LNCaP clone FGC (cell line): ENCODE measurements at regions not wholly inside any gene's neighbourhood (a gene's known extent, or its start where the extent isn't known, plus 50 kb on each side); places are given as distances from the start of the nearest gene placed in this dataset.

Experiments used
- DNase-seq: peaks from one replicate; pipeline ENCODE4 v3.0.0-alpha.2; 2011; ENCODE audit warnings: low read depth
- H3K4me3 ChIP-seq: 2 replicates; pipeline ENCODE4 v1.5.1; 2011; ENCODE audit warnings: mild to moderate bottlenecking, low read depth, low read length, control low read depth
- TF ChIP-seq, protein P1 (sequence below): IDR thresholded peaks from 2 replicates; pipeline ENCODE4 v1.5.1; 2012; ENCODE audit warnings: mild to moderate bottlenecking; ENCODE audit not compliant: control insufficient read depth, insufficient read depth; ENCODE audit errors: extremely low read depth

DNA sequence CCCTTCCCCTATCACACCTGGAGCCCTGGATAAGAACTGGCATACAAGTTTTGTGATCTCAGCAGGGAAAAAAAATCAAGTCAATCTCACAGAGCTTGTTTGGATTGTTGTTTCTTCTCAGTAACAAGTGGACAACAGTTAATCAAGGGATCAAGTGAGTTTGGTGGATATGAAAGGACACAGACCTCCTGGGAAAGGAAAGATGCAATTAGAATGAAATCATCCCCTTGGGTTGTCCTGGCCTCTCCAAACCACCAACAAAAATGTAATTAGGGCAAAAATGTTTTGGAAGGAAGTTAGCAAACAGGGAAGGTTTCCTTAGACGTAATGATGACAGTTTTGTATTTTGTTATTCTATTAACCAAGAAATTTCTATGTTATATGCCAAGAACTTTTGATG is 99.1 kb upstream of the PRDM1 start:
- H3K4me3 ChIP-seq, result no peak overlapping the region
- TF ChIP-seq, protein P1, sequence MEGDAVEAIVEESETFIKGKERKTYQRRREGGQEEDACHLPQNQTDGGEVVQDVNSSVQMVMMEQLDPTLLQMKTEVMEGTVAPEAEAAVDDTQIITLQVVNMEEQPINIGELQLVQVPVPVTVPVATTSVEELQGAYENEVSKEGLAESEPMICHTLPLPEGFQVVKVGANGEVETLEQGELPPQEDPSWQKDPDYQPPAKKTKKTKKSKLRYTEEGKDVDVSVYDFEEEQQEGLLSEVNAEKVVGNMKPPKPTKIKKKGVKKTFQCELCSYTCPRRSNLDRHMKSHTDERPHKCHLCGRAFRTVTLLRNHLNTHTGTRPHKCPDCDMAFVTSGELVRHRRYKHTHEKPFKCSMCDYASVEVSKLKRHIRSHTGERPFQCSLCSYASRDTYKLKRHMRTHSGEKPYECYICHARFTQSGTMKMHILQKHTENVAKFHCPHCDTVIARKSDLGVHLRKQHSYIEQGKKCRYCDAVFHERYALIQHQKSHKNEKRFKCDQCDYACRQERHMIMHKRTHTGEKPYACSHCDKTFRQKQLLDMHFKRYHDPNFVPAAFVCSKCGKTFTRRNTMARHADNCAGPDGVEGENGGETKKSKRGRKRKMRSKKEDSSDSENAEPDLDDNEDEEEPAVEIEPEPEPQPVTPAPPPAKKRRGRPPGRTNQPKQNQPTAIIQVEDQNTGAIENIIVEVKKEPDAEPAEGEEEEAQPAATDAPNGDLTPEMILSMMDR, result no peak
- DNase-seq, result no peak

DNA sequence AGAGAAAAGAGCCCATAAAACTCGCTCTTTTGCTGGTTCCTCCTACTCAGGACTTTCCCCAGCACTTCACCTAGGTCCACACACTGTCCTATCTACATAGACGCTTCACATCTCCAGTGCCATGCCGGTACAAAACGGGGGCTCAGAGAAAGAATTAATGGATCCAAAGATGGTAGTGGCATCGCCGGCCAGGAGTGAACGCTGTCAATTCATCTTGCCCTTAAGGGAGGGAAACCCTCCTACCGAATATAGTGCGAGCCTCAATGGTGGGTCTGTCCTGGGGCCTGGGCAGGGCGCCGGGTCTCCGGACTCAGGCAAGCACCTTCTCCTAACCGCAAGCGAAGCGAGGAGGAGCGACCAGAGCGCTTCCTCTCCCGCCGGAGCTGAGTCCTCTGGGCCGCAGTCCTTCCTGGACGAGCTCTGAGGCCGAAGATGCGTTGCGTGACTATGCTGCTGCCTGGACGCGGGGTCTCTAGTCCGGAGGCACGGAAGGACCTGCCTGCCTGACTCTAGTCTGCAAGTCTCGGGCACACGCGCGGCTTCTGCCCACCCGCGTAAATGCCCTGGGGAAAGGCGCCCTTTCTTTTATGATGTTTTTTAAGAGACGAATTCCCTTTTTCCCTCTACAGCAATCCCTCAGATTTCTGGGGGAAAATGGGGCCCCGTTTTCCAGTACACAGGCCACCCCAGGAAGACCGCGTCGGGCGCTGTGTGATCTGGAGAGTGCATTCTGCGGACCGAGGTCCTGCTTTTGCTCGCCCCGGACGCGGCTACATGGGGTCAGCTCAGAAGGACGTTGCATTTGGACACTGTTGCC is 100.1 kb upstream of the PRDM1 start:
- TF ChIP-seq, protein P1, result no peak
- no peak overlapping the region for H3K4me3 ChIP-seq
- no peak for DNase-seq

DNA sequence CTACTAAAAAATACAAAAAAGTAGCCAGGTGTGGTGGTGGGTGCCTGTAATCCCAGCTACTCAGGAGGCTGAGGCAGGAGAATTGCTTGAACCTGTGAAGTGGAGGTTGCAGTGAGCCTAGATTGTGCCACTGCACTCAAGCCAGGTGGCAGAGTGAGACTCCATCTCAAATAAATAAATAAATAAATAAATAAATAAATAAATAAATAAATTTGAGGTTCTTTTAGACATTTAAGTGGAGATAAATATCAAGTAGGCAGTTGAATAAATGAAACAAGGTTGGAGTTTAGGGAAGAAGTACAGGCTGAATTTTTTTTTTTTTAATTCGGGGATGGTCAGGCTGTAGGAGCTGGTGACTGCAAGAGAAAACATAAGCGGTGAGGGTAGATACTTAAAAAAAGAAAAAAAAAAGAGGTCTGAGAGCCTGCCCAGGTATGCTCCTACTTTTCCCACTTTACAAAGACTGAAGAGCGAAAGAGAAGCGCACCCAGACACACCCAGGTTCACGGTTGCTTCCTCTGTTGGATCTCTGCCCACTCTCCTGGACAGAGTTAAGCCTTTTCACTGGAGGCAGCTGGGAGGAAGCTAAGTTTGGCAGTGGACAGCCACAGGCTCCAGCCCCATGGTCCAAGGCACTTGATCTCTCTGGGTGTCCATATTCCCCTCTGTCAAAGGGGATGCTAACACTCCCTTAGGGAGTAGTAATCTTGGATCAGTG is 100.9 kb upstream of the PRDM1 start:
- no peak for DNase-seq
- H3K4me3 ChIP-seq, result no peak overlapping the region
- TF ChIP-seq, protein P1, result no peak

DNA sequence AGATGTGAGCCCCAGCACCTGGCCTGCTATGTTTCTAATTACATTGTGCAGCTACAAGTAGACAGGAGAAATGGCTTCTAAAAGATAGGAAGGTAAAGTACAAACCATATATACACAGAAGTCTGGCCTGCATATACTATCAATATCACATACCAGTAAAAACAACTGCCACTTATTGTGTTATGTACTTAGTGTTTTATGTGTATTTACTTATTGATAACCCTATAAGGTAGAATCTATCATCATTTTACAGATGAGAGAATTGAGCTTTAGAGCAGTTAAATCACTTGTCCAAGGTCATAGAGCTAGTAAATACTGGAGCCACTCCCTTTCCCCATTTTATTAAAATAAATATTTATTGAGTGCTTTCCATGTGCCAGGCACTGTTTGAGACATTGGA is 102.4 kb upstream of the PRDM1 start:
- peak; percentile 80 for DNase-seq
- TF ChIP-seq, protein P1, result no peak

DNA sequence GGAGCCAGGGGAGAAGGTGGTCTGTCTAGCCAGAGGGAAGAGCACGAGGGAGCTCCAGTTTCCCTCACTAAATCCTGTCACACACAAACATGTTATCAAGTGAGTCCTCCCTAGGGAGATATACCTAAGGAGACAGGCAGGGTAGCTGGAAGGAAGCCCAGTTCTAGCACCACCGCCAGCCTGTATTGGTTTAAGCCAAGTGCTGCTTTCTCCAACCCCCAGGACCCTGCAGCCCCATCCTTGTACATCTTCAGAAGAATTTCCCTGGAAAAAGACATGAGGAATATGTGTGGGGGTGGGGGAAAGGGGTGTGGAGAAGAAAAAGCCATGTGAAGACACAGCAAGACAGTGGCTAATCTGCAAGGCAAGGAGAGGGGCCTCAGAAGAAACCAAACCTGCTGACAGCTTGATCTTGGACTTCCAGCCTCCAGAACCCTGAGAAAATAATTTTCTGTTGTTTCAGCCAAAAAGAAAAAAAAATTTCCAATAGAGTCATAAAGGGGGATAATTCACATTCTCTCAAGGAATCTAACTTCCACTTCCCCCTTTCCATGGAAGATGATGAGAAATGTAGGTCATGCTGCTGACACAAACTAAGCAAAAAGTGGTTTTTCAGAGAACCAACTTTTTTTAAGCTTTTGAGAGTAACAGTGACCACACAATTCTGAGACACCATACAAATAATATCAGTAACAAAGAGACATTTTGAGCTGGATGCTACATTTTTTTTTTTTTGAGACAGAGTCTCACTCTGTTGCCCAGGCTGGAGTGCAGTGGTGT is 103.2 kb upstream of the PRDM1 start:
- no peak overlapping the region for H3K4me3 ChIP-seq
- DNase-seq, result no peak
- TF ChIP-seq, protein P1, result no peak

More for the DNA sequence above, 102.4 kb upstream of the PRDM1 start:
- H3K4me3 ChIP-seq, result no peak overlapping the region

DNA sequence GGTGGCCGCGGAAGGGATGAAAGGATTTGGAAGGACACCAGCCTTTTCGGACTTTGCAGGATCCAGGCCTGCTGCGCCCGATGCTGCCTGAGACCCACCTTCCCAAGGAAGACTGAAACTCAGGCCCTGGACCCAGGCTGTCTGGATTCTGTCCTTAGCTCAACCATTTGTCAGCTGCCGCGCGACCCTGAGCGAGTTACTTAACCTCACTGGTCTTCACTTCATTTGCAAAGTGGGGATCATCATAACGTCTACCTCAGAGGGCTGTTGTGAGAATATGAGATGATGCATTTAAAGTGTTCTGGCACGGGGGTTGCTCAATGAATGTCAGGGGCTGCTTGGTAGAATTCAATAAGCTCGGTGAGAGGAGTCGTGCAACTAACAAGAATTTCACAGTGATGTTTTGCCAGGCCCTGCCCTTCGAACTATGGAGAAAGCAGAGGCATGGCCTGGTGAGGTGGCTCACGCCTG is 104.2 kb upstream of the PRDM1 start:
- TF ChIP-seq, protein P1, result no peak
- no peak overlapping the region for H3K4me3 ChIP-seq
- DNase-seq, result no peak
